ENCODE measurements at regions not wholly inside any gene's neighbourhood (a gene's known extent, or its start where the extent isn't known, plus 50 kb on each side); places are given as distances from the start of the nearest gene placed in this dataset.

DNA sequence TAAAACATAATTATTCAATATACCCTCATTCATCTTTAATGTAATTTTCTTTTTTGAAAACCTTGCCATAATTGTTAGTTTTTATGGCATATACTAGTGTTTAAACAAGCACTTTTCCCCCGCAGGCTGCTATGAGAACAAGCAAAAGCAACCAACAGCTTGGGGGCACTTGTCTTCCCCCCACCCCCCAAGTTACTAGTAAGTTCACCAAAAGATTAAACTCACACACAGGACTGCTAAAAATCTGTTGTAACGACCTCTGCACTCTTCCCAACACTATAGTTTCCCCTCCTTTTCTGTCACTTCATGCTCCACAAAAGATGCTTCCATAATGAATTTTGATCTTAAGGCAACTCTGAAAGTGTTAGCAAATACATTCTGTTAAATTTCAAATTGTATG lies 474.9 kb upstream of the SOX5 start:
- H3K4me1 ChIP-seq, result no peaks in the 10 kb centered on the region
- DNase-seq, result no peak
- H3K9me3 ChIP-seq (replicated peaks), result no peaks in the 10 kb centered on the region
- no peak overlapping the region for H3K27ac ChIP-seq
- no peaks in the 10 kb centered on the region for H3K27me3 ChIP-seq
- H3K36me3 ChIP-seq, result no peaks in the 10 kb centered on the region
- H3K4me3 ChIP-seq, result no peak overlapping the region

DNA sequence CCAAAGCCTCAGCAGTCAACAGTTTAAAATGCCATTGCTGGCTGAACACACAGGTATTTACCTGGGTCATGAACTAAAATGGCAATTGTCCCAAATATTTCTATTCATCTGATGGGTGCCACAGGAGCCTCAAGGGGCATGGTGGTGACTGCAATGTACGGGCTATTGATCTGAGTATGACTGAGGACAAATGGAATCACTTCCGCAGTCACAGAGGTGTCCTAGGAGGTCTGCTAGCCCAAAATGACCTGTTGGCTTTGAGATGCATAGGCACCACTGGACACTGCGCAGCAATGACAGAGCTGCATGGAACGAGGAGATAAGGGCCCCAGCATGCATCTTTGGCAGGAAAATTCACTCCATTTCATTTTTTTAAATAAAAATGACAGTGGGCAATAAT lies 474.1 kb upstream of the SOX5 start:
- Histone ChIP-seq H3K27ac (no peak overlapping the region), H3K27me3 (no peaks in the 10 kb centered on the region), H3K9me3 (replicated peaks) (no peaks in the 10 kb centered on the region), H3K36me3 (no peaks in the 10 kb centered on the region), H3K4me1 (no peaks in the 10 kb centered on the region), H3K4me3 (no peak overlapping the region)
- DNase-seq, result no peak

DNA sequence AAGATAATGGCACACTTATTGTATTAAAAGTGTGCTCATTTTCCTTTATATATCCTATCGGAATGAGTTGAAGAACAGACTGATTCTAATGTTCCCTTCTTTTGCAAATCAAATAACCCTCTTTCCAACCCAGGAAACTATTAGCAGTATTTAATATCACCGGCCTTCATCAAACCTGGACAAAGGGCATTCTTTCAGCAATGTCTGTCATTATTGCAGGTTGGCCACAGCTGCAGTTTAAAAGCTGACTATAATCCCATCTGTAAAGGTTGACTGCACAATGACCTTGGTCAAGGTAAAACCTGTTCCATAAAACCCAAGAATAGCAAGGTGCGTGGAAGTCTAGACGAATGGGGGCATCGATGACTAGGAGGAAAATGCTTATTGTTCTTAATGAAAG lies 472.3 kb upstream of the SOX5 start:
- no peaks in the 10 kb centered on the region for H3K36me3 ChIP-seq
- no peaks in the 10 kb centered on the region for H3K4me1 ChIP-seq
- H3K27ac ChIP-seq, result no peak overlapping the region
- H3K9me3 ChIP-seq (replicated peaks), result no peaks in the 10 kb centered on the region
- H3K27me3 ChIP-seq, result no peaks in the 10 kb centered on the region
- no peak for DNase-seq
- H3K4me3 ChIP-seq, result no peak overlapping the region

GRCh38 chr12:24418157-24418556 lies 468.7 kb upstream of the SOX5 start:
- H3K27me3 ChIP-seq, result no peaks in the 10 kb centered on the region
- H3K27ac ChIP-seq, result no peak overlapping the region
- no peaks in the 10 kb centered on the region for H3K36me3 ChIP-seq
- DNase-seq, result no peak
- H3K4me1 ChIP-seq, result no peaks in the 10 kb centered on the region
- no peak overlapping the region for H3K4me3 ChIP-seq
- no peaks in the 10 kb centered on the region for H3K9me3 ChIP-seq (replicated peaks)

- Histone ChIP-seq H3K36me3 (no peaks in the 10 kb centered on the region), H3K9me3 (replicated peaks) (no peaks in the 10 kb centered on the region), H3K4me3 (no peak overlapping the region), H3K27ac (no peak overlapping the region), H3K4me1 (no peaks in the 10 kb centered on the region), H3K27me3 (no peaks in the 10 kb centered on the region)
- DNase-seq, result no peak
Measured at GRCh38 chr12:24416423-24417109, 467.1 kb upstream of the SOX5 start.

DNA sequence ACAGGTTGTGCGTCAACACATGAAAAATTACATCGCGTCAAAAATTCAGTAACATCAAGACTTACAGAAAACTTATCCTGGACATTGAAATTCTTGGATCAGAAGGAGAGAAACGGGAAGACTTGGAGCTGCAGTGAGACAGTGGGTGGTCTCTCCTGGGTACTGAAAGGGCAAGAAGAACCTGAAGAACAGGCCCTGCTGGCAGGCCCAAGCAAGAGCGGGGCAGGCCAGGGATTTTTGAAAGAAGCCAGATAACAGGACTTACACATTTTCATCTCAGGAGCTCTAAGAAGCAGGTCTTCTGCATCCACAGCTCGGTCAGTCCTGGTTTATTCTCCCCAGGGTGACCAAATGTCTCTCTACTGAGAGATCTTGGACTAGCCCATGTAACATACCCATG lies 466.5 kb upstream of the SOX5 start:
- Histone ChIP-seq H3K4me3 (no peak overlapping the region), H3K4me1 (no peaks in the 10 kb centered on the region), H3K27ac (no peak overlapping the region), H3K27me3 (no peaks in the 10 kb centered on the region), H3K9me3 (replicated peaks) (no peaks in the 10 kb centered on the region), H3K36me3 (no peaks in the 10 kb centered on the region)
- DNase-seq, result no peak

GRCh38 chr12:24414480-24414879 lies 465.0 kb upstream of the SOX5 start:
- Histone ChIP-seq H3K36me3 (no peaks in the 10 kb centered on the region), H3K27ac (no peak overlapping the region), H3K9me3 (replicated peaks) (no peaks in the 10 kb centered on the region), H3K4me1 (no peaks in the 10 kb centered on the region), H3K4me3 (no peak overlapping the region), H3K27me3 (no peaks in the 10 kb centered on the region)
- no peak for DNase-seq

DNA sequence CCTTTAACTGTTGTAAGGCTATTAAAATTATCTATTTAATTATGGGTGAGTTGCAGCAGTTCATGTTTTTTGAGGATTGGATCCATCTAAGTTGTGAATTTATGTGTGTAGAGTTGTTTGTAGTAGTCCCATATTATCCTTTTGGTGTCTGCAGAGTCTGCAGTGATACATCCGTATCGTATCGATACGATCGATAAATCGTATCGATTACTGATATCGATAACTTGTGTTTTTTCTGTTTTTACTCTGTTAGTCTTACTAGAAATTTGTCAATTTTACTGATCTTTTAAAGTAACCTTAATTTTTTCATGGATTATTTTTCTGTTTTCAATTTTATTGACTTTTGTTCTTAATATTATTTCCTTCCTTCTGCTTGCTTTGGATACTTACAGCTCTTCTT lies 462.5 kb upstream of the SOX5 start:
- H3K9me3 ChIP-seq (replicated peaks), result no peaks in the 10 kb centered on the region
- DNase-seq, result no peak
- no peak overlapping the region for H3K4me3 ChIP-seq
- H3K27me3 ChIP-seq, result no peaks in the 10 kb centered on the region
- H3K4me1 ChIP-seq, result no peaks in the 10 kb centered on the region
- no peak overlapping the region for H3K27ac ChIP-seq
- no peaks in the 10 kb centered on the region for H3K36me3 ChIP-seq

GRCh38 chr12:24409868-24410267 lies 460.4 kb upstream of the SOX5 start:
- H3K4me1 ChIP-seq, result no peaks in the 10 kb centered on the region
- no peaks in the 10 kb centered on the region for H3K27me3 ChIP-seq
- H3K36me3 ChIP-seq, result no peaks in the 10 kb centered on the region
- H3K27ac ChIP-seq, result no peak overlapping the region
- no peak for DNase-seq
- H3K9me3 ChIP-seq (replicated peaks), result no peaks in the 10 kb centered on the region
- H3K4me3 ChIP-seq, result no peak overlapping the region

DNA sequence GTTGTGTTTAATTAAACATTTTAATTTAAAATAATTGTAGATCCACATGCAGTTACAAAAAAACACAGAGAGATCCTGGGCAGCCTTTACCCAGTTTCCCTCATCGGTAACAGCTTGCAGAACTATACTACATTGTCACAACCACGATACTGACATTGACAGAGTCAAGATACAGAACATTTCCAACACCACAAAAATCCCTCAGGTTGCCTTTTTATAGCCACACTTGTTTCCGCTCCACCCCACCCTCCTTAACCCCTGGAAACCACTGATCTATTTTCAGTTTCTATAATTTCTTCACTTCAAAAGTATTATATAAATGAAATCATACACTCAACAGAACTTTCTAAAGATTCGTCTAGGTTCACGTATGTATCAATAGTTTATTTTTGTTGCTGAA lies 458.8 kb upstream of the SOX5 start:
- no peak for DNase-seq
- Histone ChIP-seq H3K27ac (no peak overlapping the region), H3K4me3 (no peak overlapping the region), H3K27me3 (no peaks in the 10 kb centered on the region), H3K36me3 (no peaks in the 10 kb centered on the region), H3K4me1 (no peaks in the 10 kb centered on the region), H3K9me3 (replicated peaks) (no peaks in the 10 kb centered on the region)

- H3K27me3 ChIP-seq, result no peaks in the 10 kb centered on the region
- no peak overlapping the region for H3K4me3 ChIP-seq
- DNase-seq, result no peak
- no peaks in the 10 kb centered on the region for H3K4me1 ChIP-seq
- H3K9me3 ChIP-seq (replicated peaks), result no peaks in the 10 kb centered on the region
- H3K36me3 ChIP-seq, result no peaks in the 10 kb centered on the region
- H3K27ac ChIP-seq, result no peak overlapping the region
Measured at GRCh38 chr12:24407884-24408283, 458.4 kb upstream of the SOX5 start.

DNA sequence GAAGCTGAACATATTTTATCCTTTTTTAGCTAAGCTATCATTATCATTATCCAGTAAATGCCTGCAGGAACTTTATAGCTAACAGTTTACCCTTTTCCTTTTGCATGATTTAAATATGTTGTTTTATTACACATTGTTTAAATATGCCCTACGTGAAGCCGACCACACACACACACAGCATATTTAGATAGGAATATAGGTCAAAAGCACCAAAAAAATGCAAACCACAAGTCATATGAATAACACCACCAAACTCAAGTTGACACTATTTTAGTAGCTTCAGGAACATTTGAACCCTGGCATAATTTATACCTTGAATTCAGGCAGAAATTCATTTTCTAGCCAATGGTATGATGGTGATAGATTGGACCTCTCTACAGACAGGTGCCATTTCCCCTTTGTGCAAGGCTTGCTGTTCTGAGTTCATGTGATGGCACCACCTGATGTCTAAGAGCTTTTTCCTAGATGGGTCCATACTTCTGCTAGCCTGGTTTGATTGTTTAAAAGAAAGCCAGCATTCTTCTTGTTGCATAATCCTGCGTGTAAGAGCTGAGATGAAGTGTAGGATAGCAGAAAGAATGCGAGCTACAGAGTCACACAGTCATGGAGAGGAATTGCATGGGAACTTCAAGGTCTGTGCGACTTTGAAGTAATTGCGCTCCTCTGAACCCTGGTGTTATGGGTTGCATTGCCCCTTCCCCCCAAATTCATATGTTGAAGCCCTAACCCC lies 454.8 kb upstream of the SOX5 start:
- no peaks in the 10 kb centered on the region for H3K27me3 ChIP-seq
- no peak for DNase-seq
- no peaks in the 10 kb centered on the region for H3K4me1 ChIP-seq
- H3K9me3 ChIP-seq (replicated peaks), result no peaks in the 10 kb centered on the region
- H3K4me3 ChIP-seq, result no peak overlapping the region
- no peak overlapping the region for H3K27ac ChIP-seq
- H3K36me3 ChIP-seq, result no peaks in the 10 kb centered on the region

GRCh38 chr12:24400533-24400932 lies 451.1 kb upstream of the SOX5 start:
- Histone ChIP-seq H3K4me1 (no peaks in the 10 kb centered on the region), H3K27me3 (no peaks in the 10 kb centered on the region), H3K4me3 (no peak overlapping the region), H3K9me3 (replicated peaks) (no peaks in the 10 kb centered on the region), H3K36me3 (no peaks in the 10 kb centered on the region), H3K27ac (no peak overlapping the region)
- no peak for DNase-seq

- Histone ChIP-seq H3K4me1 (no peaks in the 10 kb centered on the region), H3K27ac (no peak overlapping the region), H3K36me3 (no peaks in the 10 kb centered on the region), H3K4me3 (no peak overlapping the region), H3K27me3 (no peaks in the 10 kb centered on the region), H3K9me3 (replicated peaks) (no peaks in the 10 kb centered on the region)
- no peak for DNase-seq
Measured at GRCh38 chr12:24398605-24399004, 449.1 kb upstream of the SOX5 start.

GRCh38 chr12:24396224-24396623 lies 446.8 kb upstream of the SOX5 start:
- Histone ChIP-seq H3K4me1 (no peaks in the 10 kb centered on the region), H3K4me3 (no peak overlapping the region), H3K9me3 (replicated peaks) (no peaks in the 10 kb centered on the region), H3K27ac (no peak overlapping the region), H3K27me3 (no peaks in the 10 kb centered on the region), H3K36me3 (no peaks in the 10 kb centered on the region)
- DNase-seq, result no peak

- Histone ChIP-seq H3K27ac (no peak overlapping the region), H3K27me3 (no peaks in the 10 kb centered on the region), H3K36me3 (no peaks in the 10 kb centered on the region), H3K4me3 (no peak overlapping the region), H3K4me1 (no peaks in the 10 kb centered on the region), H3K9me3 (replicated peaks) (peaks cover 9% of the 10 kb centered on the region; the same call in 1 of the 2 replicates)
- DNase-seq, result no peak
Measured at GRCh38 chr12:24394246-24394645, 444.8 kb upstream of the SOX5 start.
